Eye (tissue), 1 donor: ENCODE measurements at regions not wholly inside any gene's neighbourhood (a gene's known extent, or its start where the extent isn't known, plus 50 kb on each side); places are given as distances from the start of the nearest gene placed in this dataset.
"Not testable (repeated sequence)": the region's sequence is repeated elsewhere in the genome, so short reads cannot be mapped to it uniquely, and the experiment has no call there.

Experiments
- DNase-seq: peaks from one replicate; pipeline ENCODE4 v3.0.0-alpha.2; 2015

DNA sequence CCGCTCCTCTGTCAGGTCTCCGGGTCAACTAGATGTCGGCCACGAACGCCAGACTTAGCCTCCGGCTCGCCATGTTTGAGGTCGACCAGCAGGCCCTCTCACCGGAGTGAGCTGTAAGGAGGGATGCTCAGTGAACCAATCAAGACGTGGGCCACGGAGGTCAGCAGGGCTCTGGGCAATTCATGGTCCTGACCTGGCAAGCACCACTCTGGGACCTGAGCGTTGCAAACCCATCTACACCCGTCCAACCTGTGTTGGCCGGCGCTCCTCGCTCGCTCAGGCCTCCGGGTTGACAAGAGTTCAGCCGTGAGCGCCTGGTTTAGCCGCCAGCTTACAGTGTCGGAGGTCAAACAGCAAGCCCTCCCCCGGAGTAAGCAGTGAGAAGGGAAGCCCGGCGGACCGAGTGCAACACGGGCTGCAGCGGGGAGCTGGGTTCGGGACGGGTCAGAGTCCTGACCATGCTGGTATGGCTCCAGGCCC lies 1361.9 kb downstream of the UQCRFS1 start:
- no peak for DNase-seq

DNA sequence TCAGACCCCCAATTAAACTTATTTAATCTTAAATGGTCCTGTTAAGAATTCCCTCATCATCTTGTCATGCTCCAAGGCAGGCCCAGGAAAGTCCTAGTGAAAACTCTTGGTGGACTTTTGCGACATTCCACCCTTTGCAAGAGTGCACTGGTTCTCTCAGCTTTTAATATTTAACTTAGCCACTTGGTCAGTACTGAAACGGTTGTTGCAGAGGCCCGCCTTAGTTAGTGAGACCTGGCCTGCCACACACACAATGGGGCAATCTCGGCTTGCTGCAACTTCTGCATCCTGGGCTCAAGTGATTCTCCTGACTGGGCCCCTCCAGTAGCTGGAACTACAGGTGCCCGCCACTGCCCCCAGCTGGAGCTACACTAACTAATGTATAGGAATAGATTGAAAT lies 1366.0 kb downstream of the UQCRFS1 start:
- DNase-seq, result no peak

DNA sequence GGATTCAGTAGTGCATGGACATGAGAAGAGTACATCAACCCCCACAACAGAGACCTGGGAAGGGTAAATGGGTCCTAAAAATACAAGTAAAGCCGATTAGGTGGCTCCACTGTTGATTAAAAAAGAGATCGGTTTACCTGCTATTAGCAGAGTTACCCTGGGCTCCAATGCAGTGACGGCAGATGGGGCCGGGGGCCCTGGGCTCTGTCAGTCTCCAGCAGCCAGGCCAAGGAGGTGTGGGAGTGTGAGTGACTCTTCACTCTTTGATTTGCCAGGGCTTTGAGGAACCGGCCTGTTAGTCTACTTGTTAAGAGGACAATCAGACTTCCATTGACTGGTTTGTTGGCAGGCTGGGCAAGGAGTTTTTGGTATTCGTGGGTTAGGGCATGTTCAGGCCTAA lies 1368.7 kb downstream of the UQCRFS1 start:
- DNase-seq, result no peak

DNA sequence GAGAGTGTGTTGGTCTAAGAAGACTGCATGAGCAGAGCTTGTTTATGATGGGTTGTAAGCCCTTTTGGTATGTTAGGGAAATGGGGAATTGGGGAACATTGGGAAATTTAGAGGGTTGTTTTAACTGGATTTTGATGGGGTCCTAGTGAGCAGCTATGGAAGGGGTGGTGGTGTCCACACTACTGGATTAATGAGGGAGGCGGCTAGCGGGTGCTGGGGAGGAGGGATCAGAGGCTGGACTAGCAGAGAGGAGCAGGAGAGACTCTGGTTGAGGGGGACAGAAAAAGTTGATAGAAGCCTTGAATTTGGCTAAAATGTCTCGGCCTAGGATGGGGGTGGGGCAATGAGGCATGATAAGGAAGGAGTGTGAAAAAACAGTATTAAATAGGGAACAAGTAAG lies 1369.1 kb downstream of the UQCRFS1 start:
- DNase-seq, result no peak

DNA sequence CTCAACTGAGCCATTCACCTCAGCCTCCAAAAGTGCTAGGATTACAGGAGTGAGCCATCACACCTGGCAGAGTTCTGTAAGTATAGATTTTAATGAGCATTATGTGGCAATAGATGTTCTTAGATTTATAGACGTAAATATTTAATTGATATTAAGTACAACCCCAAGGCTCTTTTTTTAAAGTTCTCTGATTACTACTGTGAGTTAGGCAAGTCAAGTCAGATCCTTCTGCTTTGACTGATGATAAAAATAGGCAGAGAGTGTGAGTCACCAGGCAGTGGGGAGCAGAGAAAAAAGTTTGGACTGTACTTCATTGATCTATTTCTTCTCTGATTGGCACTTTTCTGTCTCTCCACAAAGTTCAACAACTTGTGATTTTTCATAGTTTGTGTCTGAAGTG lies 1379.9 kb downstream of the UQCRFS1 start:
- DNase-seq, result no peak

DNA sequence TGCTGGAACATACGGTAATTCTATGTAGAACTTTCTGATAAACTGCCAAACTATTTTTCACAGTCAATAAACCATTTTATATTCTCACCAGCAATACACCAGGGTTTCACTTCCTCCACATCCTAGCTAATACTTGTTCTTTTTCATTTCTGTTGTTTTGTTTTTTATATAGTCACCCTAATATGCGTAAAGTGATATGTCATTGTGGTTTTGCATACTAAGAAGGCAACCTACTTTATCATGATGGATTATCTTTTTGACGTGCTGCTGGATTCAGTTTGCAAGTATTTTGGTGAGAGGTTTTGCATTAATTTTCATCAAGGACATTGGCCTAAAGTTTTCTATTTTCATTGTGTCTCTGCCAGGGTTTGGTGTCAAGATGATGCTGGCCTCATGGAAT lies 1384.1 kb downstream of the UQCRFS1 start:
- DNase-seq, result no peak

DNA sequence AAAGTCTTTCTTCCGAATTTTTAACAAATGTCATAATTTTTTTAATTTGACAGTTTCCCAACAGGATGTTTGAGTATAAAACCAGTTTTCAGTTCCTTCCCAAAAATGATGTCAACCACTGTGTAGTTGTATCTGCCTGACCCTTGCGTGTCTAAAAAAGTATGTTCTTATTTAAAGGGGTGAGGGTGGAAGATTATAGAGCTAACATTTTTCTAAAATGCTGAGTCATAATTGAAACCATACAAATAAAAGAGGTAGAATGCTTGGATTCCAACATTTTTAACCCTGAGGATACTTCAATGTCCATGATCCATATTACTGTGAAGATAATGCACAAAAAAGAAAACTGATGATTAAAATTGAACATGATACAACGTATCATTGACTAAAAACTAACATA lies 1388.8 kb downstream of the UQCRFS1 start:
- no peak for DNase-seq

DNA sequence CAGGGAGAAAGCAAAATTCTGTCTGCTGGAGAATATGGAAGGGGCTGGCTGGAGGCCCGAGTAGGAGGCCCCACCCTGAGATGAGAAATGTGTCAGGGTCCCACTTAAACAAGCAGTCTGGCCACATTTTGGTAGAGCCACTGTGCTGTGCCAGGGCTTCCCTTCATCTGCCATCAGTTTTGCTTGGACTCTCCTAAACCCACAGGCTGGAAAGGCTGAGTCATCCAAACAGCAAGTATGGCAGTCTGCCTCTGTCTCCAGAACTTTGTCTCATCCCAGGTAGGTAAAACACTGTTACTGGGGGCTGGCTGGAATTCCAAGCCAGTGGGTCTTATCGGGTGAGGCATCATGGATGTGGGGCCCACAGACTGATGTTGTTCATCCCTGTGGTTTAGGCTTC lies 1390.6 kb downstream of the UQCRFS1 start:
- no peak for DNase-seq

DNA sequence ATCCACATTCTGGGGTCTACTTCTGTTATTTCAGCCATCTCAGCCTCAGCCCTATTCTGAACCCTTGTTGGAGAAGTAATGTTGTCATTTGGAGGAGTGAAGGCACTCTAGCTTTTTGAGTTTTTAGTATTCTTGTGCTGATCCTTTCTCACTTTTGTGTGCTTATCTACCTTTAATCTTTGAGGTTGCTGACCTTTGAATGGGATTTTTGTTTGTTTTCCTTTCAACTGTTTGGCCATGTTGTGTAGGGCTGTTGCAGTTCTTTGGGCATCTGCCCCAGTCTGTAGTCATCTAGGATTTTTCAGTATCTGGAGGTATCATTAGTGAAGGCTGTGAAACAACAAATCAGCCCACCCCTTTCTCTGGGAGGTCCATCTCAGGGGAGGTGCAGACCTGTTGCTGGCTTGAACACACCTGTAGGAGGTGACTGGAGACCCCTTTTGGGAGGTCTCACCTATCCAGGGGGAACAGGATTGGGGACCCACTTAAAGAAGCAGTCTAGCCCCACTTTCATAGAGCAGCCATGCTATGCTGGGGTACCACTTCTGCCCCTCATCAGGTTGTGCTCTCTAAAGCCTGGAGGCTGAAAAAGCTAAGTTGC lies 1391.4 kb downstream of the UQCRFS1 start:
- DNase-seq, result no peak

DNA sequence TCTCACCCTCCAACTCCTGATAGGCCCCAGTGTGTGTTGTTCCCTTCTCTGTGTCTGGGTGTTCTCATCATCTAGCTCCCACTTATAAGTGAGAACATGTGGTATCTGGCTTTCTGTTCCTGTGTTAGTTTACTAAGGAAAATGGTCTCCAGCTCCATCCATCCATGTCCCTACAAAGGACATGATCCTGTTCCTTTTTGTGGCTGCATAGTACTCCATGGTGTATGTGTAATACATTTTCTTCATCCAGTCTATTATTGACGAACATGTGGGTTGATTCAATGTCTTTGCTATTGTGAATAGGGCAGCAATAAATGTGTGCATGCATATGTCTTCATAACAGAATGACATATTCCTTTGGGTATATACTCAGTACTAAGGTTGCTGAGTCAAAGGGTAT lies 1397.0 kb downstream of the UQCRFS1 start:
- no peak for DNase-seq

DNA sequence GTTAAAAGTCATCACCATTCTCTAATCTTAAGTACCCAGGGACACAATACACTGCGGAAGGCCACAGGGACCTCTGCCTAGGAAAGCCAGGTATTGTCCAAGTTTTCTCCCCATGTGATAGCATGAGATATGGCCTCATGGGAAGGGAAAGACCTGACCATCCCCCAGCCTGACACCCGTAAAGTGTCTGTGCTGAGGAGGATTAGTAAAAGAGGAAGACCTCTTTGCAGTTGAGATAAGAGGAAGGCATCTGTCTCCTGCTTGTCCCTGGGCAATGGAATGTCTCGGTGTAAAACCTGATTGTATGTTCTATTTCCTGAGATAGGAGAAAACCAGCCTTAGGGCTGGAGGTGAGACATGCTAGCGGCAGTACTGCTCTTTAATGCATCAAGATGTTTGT lies 1398.1 kb downstream of the UQCRFS1 start:
- not testable (repeated sequence) for DNase-seq

DNA sequence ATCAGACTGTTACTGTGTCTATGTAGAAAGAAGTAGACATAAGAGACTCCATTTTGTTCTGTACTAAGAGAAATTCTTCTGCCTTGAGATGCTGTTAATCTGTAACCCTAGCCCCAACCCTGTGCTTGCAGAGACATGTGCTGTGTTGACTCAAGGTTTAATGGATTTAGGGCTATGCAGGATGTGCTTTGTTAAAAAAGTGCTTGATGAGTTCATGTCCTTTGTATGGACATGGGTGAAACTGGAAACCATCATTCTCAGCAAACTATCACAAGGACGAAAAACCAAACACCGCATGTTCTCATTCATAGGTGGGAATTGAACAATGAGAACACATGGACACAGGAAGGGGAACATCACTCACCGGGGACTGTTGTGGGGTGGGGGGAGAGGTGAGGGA lies 1398.7 kb downstream of the UQCRFS1 start:
- not testable (repeated sequence) for DNase-seq

DNA sequence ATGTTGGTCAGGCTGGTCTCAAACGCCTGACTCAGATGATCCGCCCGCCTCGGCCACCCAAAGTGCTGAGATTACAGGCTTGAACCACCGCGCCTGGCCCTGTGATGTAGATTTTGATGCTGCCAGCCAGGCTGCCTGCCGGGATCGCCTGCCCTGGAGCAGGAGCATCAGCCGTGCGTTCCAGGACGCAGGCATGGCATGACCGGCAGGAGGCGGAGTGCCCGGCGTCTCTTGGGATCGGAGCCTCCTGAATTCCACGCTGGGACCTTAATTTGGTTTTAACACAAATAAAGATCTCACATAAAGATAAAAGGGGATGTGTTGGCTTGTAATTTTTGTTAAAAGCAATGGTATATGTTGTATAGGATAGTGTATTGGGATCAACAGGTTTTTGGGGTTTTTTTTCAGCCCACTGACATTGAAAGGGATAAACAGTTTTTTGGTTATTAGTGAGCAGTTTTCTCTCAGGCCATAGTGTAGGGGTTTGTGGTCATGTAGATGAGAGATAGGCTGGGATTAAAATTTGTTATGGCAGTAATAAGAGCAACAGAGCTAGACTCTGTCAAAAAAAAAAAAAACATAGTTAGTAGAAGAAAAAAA lies 1406.4 kb downstream of the UQCRFS1 start:
- no peak for DNase-seq

DNA sequence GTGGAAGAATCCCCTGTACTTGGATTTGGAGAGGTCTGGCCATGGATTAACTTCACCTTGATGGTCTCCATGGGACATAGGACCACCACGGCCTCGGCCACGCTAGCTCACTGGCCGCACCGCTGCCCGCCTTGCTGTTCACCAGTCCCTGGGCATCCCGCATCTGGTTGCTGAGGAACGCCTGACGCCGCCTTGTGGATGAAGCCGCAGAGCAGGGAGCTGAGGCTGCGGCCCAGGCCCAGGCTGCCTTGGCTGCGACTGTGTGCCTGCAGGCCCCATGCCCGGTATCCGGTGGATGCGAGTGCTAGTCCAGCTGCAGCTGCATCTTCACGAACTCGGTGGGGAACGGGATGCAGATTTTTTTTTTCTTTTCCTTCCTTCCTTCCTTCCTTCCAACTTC lies 1407.1 kb downstream of the UQCRFS1 start:
- DNase-seq, result no peak

DNA sequence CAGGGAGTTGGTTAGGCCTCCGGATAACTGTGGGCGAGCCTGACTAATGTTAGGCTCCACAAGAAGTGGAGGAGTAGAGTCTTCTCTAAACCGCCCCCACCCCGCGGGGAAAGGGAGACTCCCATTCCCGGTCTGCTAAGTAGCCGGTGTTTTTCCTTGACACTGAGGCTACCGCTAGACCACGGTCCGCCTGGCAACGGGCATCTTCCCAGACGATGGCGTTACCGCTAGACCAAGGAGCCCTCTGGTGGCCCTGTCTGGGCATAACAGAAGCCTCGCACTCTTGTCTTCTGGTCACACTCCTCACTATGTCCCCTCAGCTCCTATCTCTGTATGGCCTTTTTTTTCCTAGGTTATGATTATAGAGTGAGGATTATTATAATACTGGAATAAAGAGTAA lies 1410.7 kb downstream of the UQCRFS1 start:
- DNase-seq, result not testable (repeated sequence)

DNA sequence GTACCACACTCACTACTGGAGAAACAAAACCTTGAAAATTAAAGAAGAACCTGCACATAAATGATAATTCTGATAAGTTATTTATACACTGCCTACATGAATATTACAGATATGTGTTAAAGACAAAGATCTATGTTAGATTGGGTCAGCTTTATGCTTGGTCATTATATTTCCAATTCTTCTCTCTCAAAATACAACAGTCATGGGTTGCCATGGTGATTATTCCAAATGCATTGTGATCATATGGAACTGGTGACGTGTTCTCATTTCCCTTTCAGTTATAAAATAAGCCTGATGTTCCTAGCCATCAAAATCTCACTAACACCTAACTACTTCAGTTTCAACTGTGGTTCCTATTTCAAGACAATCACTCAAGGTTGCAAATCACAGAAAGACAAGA lies 1416.4 kb downstream of the UQCRFS1 start:
- DNase-seq, result no peak

DNA sequence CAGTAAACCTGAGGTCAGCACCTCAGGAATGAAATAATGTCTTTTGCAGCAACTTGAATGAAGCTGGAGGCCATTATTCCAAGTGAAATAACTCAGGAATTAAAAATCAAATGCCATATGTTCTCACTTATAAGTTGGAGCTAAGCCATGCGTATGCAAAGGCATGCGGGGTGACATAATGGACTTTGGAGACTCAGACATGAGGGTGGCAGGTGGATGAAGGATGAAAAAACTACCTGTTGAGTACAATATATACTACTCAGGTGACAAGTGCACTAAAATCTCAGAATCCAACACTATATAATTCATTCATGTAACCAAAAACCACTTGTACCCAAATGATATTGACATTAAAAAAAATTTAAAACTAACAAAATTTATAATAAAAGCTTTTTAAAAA lies 1416.9 kb downstream of the UQCRFS1 start:
- no peak for DNase-seq

DNA sequence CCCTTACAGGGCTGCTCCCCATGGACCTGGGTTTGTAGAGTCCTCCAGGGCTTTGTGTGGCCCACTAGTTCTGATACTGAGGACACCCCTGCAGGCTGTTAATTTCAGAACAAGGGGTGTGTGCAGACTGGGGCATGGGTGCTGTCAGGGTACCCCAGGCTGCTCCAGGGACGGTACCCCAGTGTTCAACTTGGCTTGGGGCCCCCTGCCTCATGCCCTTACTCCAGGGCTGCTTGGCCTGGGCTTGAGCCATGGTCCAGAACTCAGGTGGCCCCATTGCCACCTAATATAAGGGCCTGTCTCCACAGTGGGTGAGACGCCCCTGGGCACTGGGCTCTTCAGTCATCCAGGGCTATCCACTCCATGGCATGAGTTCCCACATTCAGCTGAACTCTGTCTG lies 1417.6 kb downstream of the UQCRFS1 start:
- DNase-seq, result no peak

DNA sequence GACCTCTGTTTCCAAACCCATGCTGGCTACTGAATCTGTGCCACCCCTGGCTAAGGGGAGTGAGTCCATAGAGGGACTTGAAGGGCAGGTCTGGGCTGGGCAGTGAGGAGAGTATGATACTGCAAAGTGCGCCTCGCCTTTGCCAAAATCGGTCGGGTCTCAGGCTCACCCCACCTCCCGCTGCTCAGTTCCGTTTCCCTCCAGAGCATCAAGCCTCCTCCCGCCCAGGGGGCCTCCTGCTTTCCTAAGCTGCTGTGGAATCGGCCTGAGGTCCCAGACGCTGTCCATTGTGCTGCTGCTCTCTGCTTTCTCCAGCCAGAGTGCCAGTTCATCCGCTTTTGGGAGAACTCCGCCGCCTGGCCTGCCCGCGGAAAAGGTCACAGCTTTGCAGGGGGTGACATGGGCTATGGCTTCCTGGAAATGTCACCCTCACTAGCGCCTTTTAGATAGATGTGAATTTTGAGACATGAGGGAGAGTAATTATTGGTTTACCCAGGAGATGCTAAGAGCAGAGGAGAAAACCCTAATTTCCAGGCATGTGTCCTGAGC lies 1418.4 kb downstream of the UQCRFS1 start:
- no peak for DNase-seq

DNA sequence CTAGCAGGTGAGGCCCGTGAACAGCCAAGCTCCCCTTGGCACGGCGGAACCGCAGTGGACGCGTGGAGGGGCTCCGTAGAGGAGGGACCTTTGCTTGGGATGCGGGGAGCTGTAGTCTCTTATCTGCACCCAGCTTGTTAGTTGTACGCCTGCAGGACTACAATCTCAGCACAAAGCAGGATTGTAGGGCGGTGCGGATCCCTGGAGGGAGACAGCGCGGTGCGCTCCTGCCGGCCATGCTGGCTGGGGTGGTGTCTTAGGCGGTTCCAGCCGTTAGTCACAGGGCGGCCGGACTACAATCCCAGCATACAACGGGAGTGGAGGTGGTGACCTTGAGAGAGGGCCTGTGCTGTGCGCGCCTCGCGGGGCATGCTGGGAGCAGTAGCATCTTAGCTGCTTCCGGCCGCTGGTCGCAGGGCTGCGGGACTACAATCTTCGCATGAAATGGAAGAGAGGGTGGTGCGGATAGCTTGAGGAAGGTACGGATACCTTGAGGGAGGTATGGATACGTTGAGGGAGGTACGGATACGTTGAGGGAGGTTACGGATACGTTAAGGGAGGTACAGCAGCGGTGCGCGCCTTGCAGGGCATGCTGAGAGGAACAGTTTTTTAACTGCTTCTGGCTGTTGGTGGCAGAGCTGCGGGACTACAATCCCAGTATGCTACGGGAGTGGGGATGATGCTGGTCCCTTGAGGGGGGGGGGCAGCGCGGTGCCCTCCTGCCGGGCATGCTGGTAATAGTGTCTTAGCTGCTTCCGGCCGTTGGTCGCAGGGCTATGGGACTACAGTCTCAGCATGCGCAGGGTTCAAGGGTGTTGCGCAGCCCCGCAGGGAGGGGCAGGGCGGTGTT lies 1419.1 kb downstream of the UQCRFS1 start:
- peak; percentile 97 for DNase-seq

DNA sequence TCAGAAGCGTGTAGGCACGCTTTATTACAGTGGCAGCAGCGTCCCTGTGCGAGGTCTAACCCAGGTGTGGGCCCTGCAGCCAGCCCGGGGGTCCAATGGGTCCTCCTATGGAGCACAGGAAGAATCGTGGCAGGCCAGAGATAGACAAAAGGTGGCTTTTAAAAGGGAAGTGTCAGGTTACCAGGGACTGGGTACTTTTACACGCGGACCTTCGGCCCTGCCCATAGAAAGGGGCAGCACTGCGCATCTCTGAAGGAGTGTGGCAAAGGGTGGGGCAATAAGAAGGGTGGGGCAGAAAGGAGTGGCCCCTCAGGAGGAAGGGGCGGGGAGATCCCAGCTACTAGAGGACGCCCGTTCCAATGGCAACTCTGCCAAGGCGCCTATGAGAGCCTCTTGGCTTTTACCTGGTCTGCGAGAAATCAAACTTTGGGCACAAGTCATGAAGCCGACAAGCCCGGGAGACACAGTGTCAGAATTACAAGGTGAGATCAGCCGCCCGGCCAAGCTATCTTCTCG lies 1419.8 kb downstream of the UQCRFS1 start:
- no peak for DNase-seq

DNA sequence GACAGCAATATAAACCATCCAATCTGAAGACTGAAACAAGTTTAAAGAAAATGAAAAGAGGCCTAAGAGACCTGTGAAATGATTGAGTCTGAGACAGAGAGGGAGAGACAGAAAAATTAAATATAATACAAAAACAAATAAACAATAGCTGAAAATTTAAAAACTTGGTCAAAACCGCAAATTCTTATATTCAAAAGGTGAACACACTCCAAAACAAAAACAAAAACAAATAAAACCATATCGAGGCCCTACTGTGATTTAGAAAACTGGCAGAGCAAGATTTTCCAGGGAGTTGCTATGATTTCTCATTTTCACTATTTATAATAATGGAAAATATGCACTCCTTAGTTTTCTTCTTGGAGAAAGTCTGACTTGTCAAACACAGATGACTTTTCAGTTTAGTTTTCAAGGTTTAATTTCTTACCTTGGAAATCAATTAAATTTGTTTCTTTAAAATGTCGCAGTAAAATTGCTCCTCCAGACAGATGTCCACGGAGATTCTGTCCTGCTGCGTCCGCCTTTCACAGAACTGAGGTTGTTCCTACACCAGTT lies 1420.3 kb downstream of the UQCRFS1 start:
- DNase-seq, result peak; percentile 4

DNA sequence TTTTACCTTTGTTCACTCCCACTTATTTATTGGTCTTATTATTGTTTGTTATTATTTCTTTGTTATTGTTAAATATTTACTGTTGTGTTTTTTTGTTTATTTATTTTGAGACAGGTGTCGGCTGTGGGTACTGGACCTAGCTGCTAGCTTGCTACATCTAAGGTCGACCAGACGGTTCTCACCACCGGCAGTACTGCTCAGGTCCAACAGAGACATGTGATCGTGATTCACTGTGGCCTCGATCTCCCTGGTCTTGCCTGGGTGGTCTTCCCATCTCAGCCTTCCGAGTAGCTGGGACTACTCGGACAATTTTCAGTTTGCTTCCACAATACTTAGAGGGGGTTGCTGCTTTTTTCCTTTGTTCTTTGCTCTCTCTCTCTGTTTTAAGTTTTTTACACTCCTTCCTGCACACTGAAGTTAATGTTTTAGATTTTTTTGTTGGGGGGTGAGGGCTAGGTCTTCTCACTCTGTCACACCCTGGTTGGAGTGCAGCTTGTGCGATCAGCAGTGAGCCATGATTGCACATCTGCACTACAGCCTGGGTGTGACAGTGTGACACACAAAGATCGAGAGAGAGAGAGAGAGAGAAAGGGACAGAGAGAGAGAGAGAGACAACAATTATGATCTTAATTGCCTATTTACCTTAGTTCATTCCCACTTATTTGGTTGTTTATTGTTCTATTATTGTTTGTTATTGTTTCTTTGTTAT lies 1432.4 kb downstream of the UQCRFS1 start:
- no peak for DNase-seq
